SKM-1 (cell line): ENCODE measurements at regions not wholly inside any gene's neighbourhood (a gene's known extent, or its start where the extent isn't known, plus 50 kb on each side); places are given as distances from the start of the nearest gene placed in this dataset.
"Not testable (repeated sequence)": the region's sequence is repeated elsewhere in the genome, so short reads cannot be mapped to it uniquely, and the experiment has no call there.

ENCODE experiments used
- DNase-seq: peaks from one replicate; lab custom pipeline; 2025; ENCODE audit not compliant: unreplicated experiment; lab: John Stamatoyannopoulos, UW

DNA sequence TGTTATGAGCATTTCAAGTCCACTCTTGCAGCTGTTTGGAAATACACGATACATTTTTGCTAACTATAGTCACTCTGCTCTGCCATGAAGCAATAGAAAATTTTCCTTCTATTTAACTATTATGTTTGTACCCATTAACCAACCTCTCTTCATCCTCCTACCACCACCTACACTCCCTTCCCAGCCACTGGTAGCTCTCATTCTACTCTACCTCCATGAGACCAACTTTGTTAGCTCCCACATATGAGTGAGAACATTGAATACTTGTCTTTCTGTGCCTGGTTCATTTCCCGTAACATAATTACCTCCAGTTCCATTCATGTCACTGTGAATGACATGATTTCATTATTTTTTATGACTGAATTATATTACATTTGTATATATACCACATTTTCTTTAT, 505.9 kb upstream of the CCNG1 start:
- DNase-seq, result no peak

DNA sequence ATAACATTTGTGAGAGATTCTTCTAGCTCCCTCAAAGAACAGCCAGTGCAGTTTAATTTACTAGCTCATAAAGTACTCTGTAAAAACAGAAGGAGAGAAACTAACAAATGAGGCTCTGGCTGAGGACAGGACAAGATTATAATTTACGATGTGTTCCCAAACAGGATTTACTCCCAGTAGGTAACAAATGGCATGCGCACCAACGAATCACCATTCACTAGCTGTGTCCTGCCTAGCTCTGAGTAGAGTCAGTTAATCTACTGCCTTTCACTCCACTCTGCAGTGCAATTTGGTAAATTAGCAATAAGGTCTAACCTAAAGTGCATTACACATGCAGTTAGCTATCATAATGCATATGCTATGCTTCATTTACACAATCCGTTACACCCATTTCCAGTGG, 497.4 kb upstream of the CCNG1 start:
- no peak for DNase-seq

DNA sequence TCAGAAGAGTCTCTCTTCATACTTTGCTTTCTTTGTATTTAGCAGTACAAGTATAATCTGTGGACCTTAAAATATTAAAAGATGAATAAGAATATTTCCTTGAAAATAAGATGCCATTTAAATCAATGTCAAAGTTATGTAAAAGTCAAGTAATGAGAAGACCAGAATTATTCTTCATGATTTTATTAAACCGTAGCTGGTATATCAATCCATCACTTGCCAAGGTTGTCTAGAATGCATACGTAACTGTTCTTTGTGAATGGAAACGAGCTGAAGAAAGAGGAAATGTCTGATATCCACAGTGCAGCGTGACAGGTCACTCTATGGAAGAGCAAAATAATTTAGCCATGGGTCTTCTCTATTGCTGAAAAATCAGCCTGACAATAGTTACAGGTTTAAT, 488.7 kb upstream of the CCNG1 start:
- DNase-seq, result no peak

DNA sequence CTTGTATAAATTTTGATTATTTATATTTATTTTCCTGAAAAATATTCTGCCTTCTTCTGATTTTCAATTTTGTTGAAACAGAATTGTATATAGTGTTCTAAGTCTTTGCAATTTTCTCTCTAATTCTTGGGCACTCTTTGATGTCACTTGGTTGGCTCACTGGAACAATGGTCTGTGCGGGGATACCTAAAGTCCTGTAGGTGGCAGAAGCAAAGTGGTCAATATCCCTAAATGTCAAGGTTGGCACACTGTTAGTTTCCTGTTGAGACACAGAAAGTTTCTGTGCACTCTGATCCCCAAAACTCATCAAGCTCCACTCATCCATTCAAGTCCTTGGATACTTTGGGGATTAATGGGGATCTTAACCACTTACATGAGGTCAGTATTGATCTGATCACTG, 480.8 kb upstream of the CCNG1 start:
- no peak for DNase-seq

DNA sequence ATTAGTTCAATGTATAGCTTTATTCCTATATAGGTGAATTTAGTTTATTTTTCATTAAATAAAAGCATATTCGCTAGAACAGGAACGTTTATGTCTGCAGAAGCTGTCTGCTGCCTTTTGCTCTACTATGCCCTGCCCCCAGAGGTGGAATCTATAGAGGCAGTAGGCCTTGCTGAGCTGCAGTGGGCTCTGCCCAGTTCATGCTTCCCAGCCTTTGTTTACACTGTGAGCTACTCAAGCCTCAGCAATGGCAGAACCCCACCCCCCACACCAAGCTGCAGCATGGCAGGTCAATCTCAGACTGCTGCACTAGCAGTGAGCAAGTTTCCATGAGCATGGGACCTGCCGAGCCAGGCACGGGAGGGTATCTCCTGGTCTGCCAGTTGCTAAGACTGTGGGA, 473.3 kb upstream of the CCNG1 start:
- DNase-seq, result not testable (repeated sequence)

- DNase-seq, result no peak
Measured at GRCh38 chr5:162990063-162990462, 447.3 kb upstream of the CCNG1 start.

- no peak for DNase-seq
Measured at GRCh38 chr5:162990856-162991497, 446.4 kb upstream of the CCNG1 start.

- no peak for DNase-seq
Measured at GRCh38 chr5:162995568-162995967, 441.8 kb upstream of the CCNG1 start.

- DNase-seq, result no peak
Measured at GRCh38 chr5:162996053-162996452, 441.3 kb upstream of the CCNG1 start.

GRCh38 chr5:163005949-163006348, 431.4 kb upstream of the CCNG1 start:
- DNase-seq, result no peak

GRCh38 chr5:163022582-163023128, 414.7 kb upstream of the CCNG1 start:
- no peak for DNase-seq

DNA sequence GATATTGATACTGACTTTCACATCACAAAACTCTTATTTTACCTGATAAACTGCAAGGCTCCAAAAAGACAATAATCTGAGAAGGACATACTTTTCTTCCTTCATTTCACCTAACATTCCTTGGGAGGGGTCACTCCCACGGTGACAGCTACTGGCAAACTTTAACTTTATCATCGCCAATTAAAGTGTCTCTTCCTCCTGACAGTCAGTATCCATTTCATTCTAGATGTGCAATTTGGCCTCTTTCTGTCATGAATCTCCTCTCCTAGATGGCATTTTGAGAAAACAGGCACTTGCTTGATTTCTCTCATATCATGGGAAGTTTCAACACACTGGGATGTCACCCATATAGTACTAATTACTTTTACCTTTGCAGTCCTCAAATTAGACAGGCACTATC, 413.5 kb upstream of the CCNG1 start:
- DNase-seq, result no peak

GRCh38 chr5:163024936-163025335, 412.5 kb upstream of the CCNG1 start:
- DNase-seq, result no peak

GRCh38 chr5:163033656-163034055, 403.7 kb upstream of the CCNG1 start:
- DNase-seq, result no peak

DNA sequence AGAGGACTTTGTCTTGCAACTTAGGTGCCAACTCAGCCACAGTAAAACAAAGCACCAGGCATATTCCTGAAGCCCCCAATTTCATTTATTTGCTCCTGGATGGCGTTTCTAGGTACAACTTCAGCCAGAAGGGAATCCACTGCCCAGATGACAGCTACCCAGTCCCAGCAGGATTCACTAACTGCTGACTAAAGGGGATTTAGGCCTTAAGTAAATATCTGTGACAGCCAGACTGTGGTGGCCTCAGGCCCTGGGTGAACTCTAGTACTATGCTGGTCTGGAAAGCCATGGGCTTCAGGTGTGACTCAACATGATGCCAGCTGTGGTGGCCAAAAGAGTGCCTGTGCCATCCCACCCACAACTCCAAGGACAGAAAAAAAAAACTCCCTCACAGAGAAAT, 396.1 kb upstream of the CCNG1 start:
- no peak for DNase-seq

GRCh38 chr5:163079618-163080017, 357.8 kb upstream of the CCNG1 start:
- no peak for DNase-seq

- no peak for DNase-seq
Measured at GRCh38 chr5:163089230-163089629, 348.2 kb upstream of the CCNG1 start.

- DNase-seq, result no peak
Measured at GRCh38 chr5:163089926-163090325, 347.5 kb upstream of the CCNG1 start.

DNA sequence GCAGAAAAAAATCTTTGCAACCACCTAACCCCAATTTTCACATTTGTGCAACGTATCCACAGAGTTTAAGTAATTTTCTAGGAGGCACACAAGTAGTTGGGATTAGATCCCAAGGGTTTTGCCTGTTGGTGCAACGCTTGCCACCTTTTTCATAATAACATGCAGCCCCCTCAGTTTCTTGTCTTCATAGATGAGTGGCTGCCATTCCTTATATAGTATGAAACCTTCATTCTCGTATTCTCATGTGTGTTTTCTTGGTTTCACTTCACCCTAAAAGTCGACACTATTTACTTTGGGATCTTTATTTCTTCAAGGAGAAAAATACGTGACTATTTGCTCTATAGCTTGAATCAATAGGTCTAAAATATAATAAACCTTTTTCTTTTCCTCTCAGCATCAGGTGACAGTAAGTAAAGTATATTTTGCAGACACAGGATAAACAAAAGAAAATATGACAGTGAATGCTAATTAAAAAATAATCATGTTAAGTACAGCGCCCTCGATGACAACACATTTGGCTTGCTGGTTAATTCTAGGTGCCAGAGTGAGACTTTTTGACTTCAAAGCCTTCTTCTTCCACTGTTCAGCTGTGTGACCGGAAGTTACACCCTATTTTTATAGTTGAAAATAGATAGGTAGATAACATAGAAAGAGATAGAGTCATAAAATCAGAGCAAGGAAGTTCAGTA, 342.8 kb upstream of the CCNG1 start:
- no peak for DNase-seq

GRCh38 chr5:163104464-163104863, 332.9 kb upstream of the CCNG1 start:
- DNase-seq, result no peak

- DNase-seq, result no peak
Measured at GRCh38 chr5:163105456-163105855, 331.9 kb upstream of the CCNG1 start.

DNA sequence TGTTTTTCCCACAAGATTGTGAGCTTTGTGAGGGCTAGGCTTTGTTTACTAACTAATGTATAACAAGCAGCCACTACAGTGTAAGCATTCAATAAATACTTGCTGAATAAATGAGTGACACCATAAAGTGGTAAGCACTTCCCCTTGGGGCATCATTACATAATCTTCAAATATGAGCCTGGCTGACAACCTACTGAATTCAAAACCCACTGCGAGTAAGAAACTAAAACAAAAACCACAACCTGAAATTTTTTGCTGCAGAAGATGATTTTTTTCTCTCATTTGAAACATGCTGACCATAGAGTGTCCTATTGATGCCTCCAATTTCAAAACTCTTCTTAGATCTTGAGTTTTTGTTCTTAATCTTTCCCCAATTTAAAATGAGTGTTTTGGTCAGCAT, 331.3 kb upstream of the CCNG1 start:
- DNase-seq, result no peak

DNA sequence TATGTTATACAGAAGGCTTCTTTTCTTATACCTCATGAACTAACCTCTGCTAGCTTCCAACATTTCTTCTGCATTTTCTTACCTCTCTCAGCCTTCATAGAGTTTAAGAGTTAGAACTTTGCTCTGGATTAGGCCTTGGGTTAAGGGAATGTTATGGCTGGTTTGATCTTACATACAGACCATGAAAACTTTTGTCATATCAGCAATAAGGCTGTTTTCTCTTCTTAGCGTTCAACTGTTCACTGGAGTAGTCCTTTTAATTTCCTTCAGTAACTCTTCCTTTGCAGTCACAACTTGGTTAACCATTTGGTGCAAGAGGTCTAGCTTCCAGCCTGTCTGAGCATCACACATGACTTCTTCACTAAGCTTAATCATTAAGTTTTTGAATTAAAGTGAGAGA, 329.0 kb upstream of the CCNG1 start:
- no peak for DNase-seq
